ENCODE measurements at regions not wholly inside any gene's neighbourhood (a gene's known extent, or its start where the extent isn't known, plus 50 kb on each side); places are given as distances from the start of the nearest gene placed in this dataset.

DNA sequence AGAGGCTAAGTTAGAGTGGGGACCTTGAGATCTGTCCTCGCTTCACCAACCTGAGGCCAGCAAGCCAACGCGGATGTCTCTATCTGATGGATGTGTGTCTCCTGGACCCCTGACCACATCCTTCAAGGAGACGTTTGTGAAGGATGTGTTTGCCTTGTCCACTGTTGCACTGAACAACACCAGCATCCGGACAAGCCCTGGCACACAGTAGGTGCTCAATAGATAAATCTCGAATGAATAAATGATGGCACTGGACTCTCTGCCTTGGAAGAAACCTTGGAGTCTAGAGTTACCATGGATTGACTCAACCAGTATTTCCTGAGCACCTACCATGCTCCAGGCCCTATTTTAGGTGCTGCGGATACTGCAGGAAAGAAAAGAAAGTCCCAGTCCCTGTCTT lies 97.7 kb upstream of the PTPN1 start:
- TF ChIP-seq GATA2 (IDR thresholded peaks at IDR 0.05; ENCODE audit: low read depth, low read length) (no peak), GATA3 (IDR thresholded peaks at IDR 0.05; ENCODE audit: low read depth, low read length) (no peak)
